ENCODE measurements at regions not wholly inside any gene's neighbourhood (a gene's known extent, or its start where the extent isn't known, plus 50 kb on each side); places are given as distances from the start of the nearest gene placed in this dataset.

GRCh38 chr12:115687094-115687493, 590.4 kb downstream of the MED13L start:
- H3K4me1 Mint-ChIP-seq, result no peaks in the 10 kb centered on the region
- DNase-seq (no peak), ATAC-seq (ENCODE audit: low read depth) (no peak)
- no peaks in the 10 kb centered on the region for H3K9me3 Mint-ChIP-seq
- no peak overlapping the region for H3K4me3 Mint-ChIP-seq
- intact Hi-C loops (cut with micrococcal nuclease), result no loop called here
- CTCF ChIA-PET, result no interaction called here
- H3K36me3 Mint-ChIP-seq (ENCODE audit: low read depth), result no peaks in the 10 kb centered on the region
- peaks cover 2% of the 10 kb centered on the region for H3K27me3 Mint-ChIP-seq
- H3K27ac Mint-ChIP-seq, result no peak overlapping the region
- TF ChIP-seq CTCF (IDR thresholded peaks at IDR 0.05), result no peak
- POLR2A ChIA-PET, result no interaction called here

- DNase-seq, result no peak
- CTCF ChIA-PET, result no interaction called here
- no peak overlapping the region for H3K4me3 Mint-ChIP-seq
- H3K27ac Mint-ChIP-seq, result no peak overlapping the region
- intact Hi-C loops (cut with micrococcal nuclease), result no loop called here
- POLR2A ChIA-PET, result no interaction called here
- no peak for TF ChIP-seq CTCF (IDR thresholded peaks at IDR 0.05)
- ATAC-seq (ENCODE audit: low read depth), result no peak
- H3K9me3 Mint-ChIP-seq, result no peaks in the 10 kb centered on the region
- H3K36me3 Mint-ChIP-seq (ENCODE audit: low read depth), result no peaks in the 10 kb centered on the region
- no peaks in the 10 kb centered on the region for H3K27me3 Mint-ChIP-seq
- H3K4me1 Mint-ChIP-seq, result no peaks in the 10 kb centered on the region
Measured at GRCh38 chr12:115683240-115683780, 594.2 kb downstream of the MED13L start.

- Mint-ChIP-seq H3K4me3 (no peak overlapping the region), H3K27ac (no peak overlapping the region), H3K36me3 (ENCODE audit: low read depth) (no peaks in the 10 kb centered on the region), H3K27me3 (no peaks in the 10 kb centered on the region), H3K4me1 (no peaks in the 10 kb centered on the region), H3K9me3 (no peaks in the 10 kb centered on the region)
- DNase-seq, result no peak
- no peak for TF ChIP-seq CTCF (IDR thresholded peaks at IDR 0.05)
- ChIA-PET POLR2A (no interaction called here), CTCF (no interaction called here)
- ATAC-seq (ENCODE audit: low read depth), result no peak
- intact Hi-C loops (cut with micrococcal nuclease), result no loop called here
Measured at GRCh38 chr12:115680967-115681366, 596.5 kb downstream of the MED13L start.

- intact Hi-C loops (cut with micrococcal nuclease), result no loop called here
- ChIA-PET POLR2A (no interaction called here), CTCF (no interaction called here)
- Mint-ChIP-seq H3K4me1 (no peaks in the 10 kb centered on the region), H3K27ac (no peak overlapping the region), H3K27me3 (no peaks in the 10 kb centered on the region), H3K4me3 (no peak overlapping the region), H3K36me3 (ENCODE audit: low read depth) (no peaks in the 10 kb centered on the region), H3K9me3 (peaks cover 6% of the 10 kb centered on the region)
- DNase-seq, result no peak
- ATAC-seq (ENCODE audit: low read depth), result no peak
- no peak for TF ChIP-seq CTCF (IDR thresholded peaks at IDR 0.05)
Measured at GRCh38 chr12:115672506-115673080, 604.9 kb downstream of the MED13L start.

- Mint-ChIP-seq H3K36me3 (ENCODE audit: low read depth) (no peaks in the 10 kb centered on the region), H3K9me3 (peaks cover 6% of the 10 kb centered on the region)
- CTCF ChIA-PET, result no interaction called here
Measured at GRCh38 chr12:115672086-115672485, 605.4 kb downstream of the MED13L start.

More at GRCh38 chr12:115672086-115672485, 605.4 kb downstream of the MED13L start:
- DNase-seq (no peak), ATAC-seq (ENCODE audit: low read depth) (no peak)
- no peak for TF ChIP-seq CTCF (IDR thresholded peaks at IDR 0.05)
- Mint-ChIP-seq H3K4me3 (no peak overlapping the region), H3K4me1 (no peaks in the 10 kb centered on the region), H3K27ac (no peak overlapping the region), H3K27me3 (no peaks in the 10 kb centered on the region)
- POLR2A ChIA-PET, result no interaction called here
- intact Hi-C loops (cut with micrococcal nuclease), result no loop called here

Measured in activated B cell treated with CpG ODN at 0.5 μM for 24 hours (primary cell).